BJ (cell line): ENCODE measurements at regions not wholly inside any gene's neighbourhood (a gene's known extent, or its start where the extent isn't known, plus 50 kb on each side); places are given as distances from the start of the nearest gene placed in this dataset.

Source experiments
- CTCF ChIA-PET: fragments of 350-600 bp; formaldehyde crosslinking; extraction: SDS; loops from one replicate; lab custom pipeline; 2021; ENCODE audit warnings: antibody characterized with exemption, inconsistent platforms; lab: Yijun Ruan, JAX
- POLR2A ChIA-PET: fragments of 300-600 bp; sonication (Branson Sonifier 250); formaldehyde crosslinking; extraction: SDS; loops from one replicate; lab custom pipeline; 2021; ENCODE audit warnings: antibody characterized with exemption; lab: Charles Lee
- DNase-seq: peaks from one replicate; pipeline ENCODE4 v3.0.0-alpha.2; 2011; ENCODE audit warnings: low read depth
- H3K27me3 ChIP-seq: 2 replicates; pipeline ENCODE4 v1.6.0; 2011; ENCODE audit warnings: low read length; ENCODE audit not compliant: control insufficient read depth, insufficient read depth
- H3K36me3 ChIP-seq: 2 replicates; pipeline ENCODE4 v1.5.1; 2011; ENCODE audit warnings: low read length; ENCODE audit not compliant: control insufficient read depth, insufficient read depth
- H3K4me3 ChIP-seq: 2 replicates; pipeline ENCODE4 v1.5.1; 2011; ENCODE audit warnings: low read depth, mild to moderate bottlenecking, control low read depth, low read length
- CTCF ChIP-seq: IDR thresholded peaks from 2 replicates; pipeline ENCODE4 v1.5.1; 2011; ENCODE audit warnings: low read depth, mild to moderate bottlenecking, control low read depth, inconsistent platforms, low read length, moderate library complexity; ENCODE audit not compliant: insufficient read depth

DNA sequence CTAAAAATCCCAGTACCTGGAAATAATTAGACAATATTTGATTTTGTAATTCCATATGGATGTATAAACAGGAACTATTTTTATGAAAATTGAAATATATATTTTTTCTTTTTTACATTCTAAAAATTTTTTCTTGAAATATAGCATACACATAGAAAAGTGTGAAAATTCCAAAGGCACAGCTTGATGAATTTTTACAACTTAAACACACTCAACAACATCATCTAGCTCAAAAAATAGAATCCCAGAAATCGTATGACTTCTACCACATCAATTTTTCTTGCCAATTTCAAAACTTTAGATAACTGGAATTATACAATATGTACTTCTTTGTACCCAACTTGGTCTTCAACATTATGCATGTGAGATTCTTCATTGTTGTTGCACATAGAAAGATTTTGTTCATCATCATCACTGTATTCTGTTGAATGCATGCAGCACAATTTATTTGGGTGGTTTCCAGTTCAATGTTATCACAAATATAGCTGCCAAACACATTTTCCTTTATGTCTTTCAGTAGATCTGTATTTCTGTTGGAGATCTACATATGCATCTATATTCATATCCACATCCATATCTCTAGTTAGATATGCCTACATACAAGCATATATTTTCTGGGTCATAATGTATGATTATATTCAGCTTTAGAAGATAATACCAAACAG is 340.7 kb upstream of the SLIT2 start:
- TF ChIP-seq CTCF = no peak
- H3K36me3 ChIP-seq = no peaks in the 10 kb centered on the region
- POLR2A ChIA-PET = no interaction called here
- H3K27me3 ChIP-seq = no peaks in the 10 kb centered on the region
- CTCF ChIA-PET = no interaction called here
- DNase-seq = no peak
- no peak overlapping the region for H3K4me3 ChIP-seq

GRCh38 chr4:19905024-19905423 is 346.7 kb upstream of the SLIT2 start:
- POLR2A ChIA-PET = no interaction called here
- CTCF ChIA-PET = interaction anchor here (0.7 kb wide), 1 partner anchor 177 kb away, joined by 3 read pairs; no protein-coding TSS in a partner anchor

DNA sequence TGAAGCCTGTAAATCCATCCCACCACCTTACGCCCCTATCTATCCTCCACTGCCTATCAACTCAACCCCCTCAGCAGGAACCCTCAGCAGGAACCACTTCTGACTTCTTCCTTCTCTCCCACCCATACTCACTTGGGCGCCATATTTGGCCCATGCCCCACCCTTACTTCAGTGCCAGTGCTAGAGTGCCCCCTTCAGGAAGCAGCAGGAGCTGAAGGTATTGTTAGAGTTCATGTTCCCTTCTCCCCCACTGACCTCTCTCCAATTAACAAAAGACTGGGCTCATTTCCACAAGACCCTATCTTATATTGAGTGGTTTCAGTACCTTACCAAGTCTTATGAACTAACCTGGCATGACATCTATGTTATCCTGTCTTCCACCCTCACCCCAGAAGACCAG is 363.1 kb upstream of the SLIT2 start:
- POLR2A ChIA-PET = no interaction called here
- CTCF ChIA-PET = no interaction called here
- no peak for TF ChIP-seq CTCF
- no peak for DNase-seq
- H3K36me3 ChIP-seq = no peaks in the 10 kb centered on the region
- no peak overlapping the region for H3K4me3 ChIP-seq
- no peaks in the 10 kb centered on the region for H3K27me3 ChIP-seq

More at GRCh38 chr4:19905024-19905423, 346.7 kb upstream of the SLIT2 start:
- DNase-seq = no peak
- Histone ChIP-seq H3K4me3 (no peak overlapping the region), H3K36me3 (no peaks in the 10 kb centered on the region), H3K27me3 (no peaks in the 10 kb centered on the region)
- no peak for TF ChIP-seq CTCF

- CTCF ChIA-PET = no interaction called here
- peak; percentile 21 for DNase-seq
- TF ChIP-seq CTCF = no peak
- Histone ChIP-seq H3K27me3 (no peaks in the 10 kb centered on the region), H3K36me3 (no peaks in the 10 kb centered on the region), H3K4me3 (no peak overlapping the region)
- POLR2A ChIA-PET = no interaction called here
Observed at GRCh38 chr4:19883841-19884240, 367.9 kb upstream of the SLIT2 start.

- POLR2A ChIA-PET = no interaction called here
- Histone ChIP-seq H3K4me3 (no peak overlapping the region), H3K27me3 (no peaks in the 10 kb centered on the region), H3K36me3 (no peaks in the 10 kb centered on the region)
- TF ChIP-seq CTCF = no peak
- DNase-seq = no peak
- CTCF ChIA-PET = interaction anchor here (0.8 kb wide), 1 partner anchor 16 kb away, joined by 3 read pairs; no protein-coding TSS in a partner anchor
Observed at GRCh38 chr4:19880206-19880605, 371.5 kb upstream of the SLIT2 start.
